H1 (cell line): ENCODE measurements at regions not wholly inside any gene's neighbourhood (a gene's known extent, or its start where the extent isn't known, plus 50 kb on each side); places are given as distances from the start of the nearest gene placed in this dataset.

Experiments
- CTCF ChIA-PET: fragments of 300-600 bp; sonication (Branson Sonifier 250); formaldehyde crosslinking; loops from one replicate; lab custom pipeline; 2021; ENCODE audit not compliant: partially characterized antibody; lab: Charles Lee
- POLR2A ChIA-PET: fragments of 300-600 bp; sonication (Branson Sonifier 250); formaldehyde crosslinking; loops from one replicate; lab custom pipeline; 2021; ENCODE audit warnings: inconsistent platforms; ENCODE audit not compliant: partially characterized antibody; lab: Charles Lee
- DNase-seq, 2 experiments: peaks; one replicate each; pipeline versions ENCODE4 v3.0.0 to v3.0.0-alpha.2; 2010 to 2022; ENCODE audit warnings: low spot score in 2 of 2, low read depth in 1 of 2, mixed read lengths in 1 of 2
- FAIRE-seq: peaks from 2 replicates; lab custom pipeline; 2011; peaks lifted over from hg19 to GRCh38; lab: Jason Lieb, UNC
- H2AFZ ChIP-seq: 2 replicates; pipeline ENCODE4 v1.8.1; 2012; ENCODE audit warnings: low read length, inconsistent platforms
- H2AK5ac ChIP-seq: 2 replicates; pipeline ENCODE4 v1.6.1; 2013; ENCODE audit warnings: low read depth, low read length
- H2BK120ac ChIP-seq: replicated peaks from 2 replicates; pipeline ENCODE3; 2013; ENCODE audit warnings: low read depth, low read length, inconsistent platforms
- H2BK12ac ChIP-seq: 2 replicates; pipeline ENCODE4 v1.6.1; 2013; ENCODE audit warnings: low read depth, low read length
- H2BK15ac ChIP-seq: 2 replicates; pipeline ENCODE4 v1.6.1; 2013; ENCODE audit warnings: low read length
- H2BK20ac ChIP-seq: 2 replicates; pipeline ENCODE4 v1.6.1; 2013; ENCODE audit warnings: low read length
- H2BK5ac ChIP-seq: 2 replicates; pipeline ENCODE4 v1.6.1; 2013; ENCODE audit warnings: low read depth, low read length
- H3K14ac ChIP-seq: 2 replicates; pipeline ENCODE4 v1.6.1; 2013; ENCODE audit warnings: inconsistent platforms; ENCODE audit not compliant: insufficient read length
- H3K18ac ChIP-seq: 2 replicates; pipeline ENCODE4 v1.6.1; 2013; ENCODE audit warnings: low read length; ENCODE audit errors: extremely low read depth
- H3K23ac ChIP-seq: 2 replicates; pipeline ENCODE4 v1.6.1; 2013; ENCODE audit warnings: inconsistent platforms; ENCODE audit not compliant: insufficient read length
- H3K23me2 ChIP-seq: 2 replicates; pipeline ENCODE4 v1.6.1; 2013; ENCODE audit warnings: low read depth, low read length
- H3K27ac ChIP-seq: 2 replicates; pipeline ENCODE4 v1.6.1; 2011; ENCODE audit warnings: low read depth, low read length, inconsistent platforms
- H3K27me3 ChIP-seq, 4 experiments: replicated peaks in 1 of 4; 1 replicate in 1 of 4; 2 replicates in 3 of 4; pipeline versions ENCODE4 v1.6.1 to v1.8.1; 2011 to 2013; ENCODE audit warnings: low read length in 3 of 4, mild to moderate bottlenecking in 3 of 4, inconsistent platforms in 2 of 4, mixed read lengths in 2 of 4, moderate library complexity in 1 of 4; ENCODE audit not compliant: control insufficient read depth in 3 of 4, insufficient read depth in 3 of 4; ENCODE audit errors: extremely low read depth in 1 of 4
- H3K36me3 ChIP-seq, 4 experiments: 2 replicates each; pipeline versions ENCODE4 v1.6.1 to v1.8.1; 2011 to 2013; ENCODE audit warnings: mild to moderate bottlenecking in 4 of 4, low read length in 3 of 4, moderate library complexity in 2 of 4, control low read depth in 1 of 4, inconsistent platforms in 1 of 4; ENCODE audit not compliant: insufficient read depth in 4 of 4, control insufficient read depth in 2 of 4
- H3K4ac ChIP-seq: replicated peaks from 2 replicates; pipeline ENCODE3; 2013; ENCODE audit warnings: low read length, low read depth, mixed read lengths, inconsistent platforms; ENCODE audit not compliant: insufficient read length
- H3K4me1 ChIP-seq, 4 experiments: replicated peaks in 1 of 4; 1 replicate in 1 of 4; 2 replicates in 3 of 4; pipeline versions ENCODE4 v1.6.1 to v1.8.1; 2011 to 2013; ENCODE audit warnings: low read length in 3 of 4, inconsistent platforms in 2 of 4, mixed read lengths in 1 of 4; ENCODE audit not compliant: insufficient read depth in 4 of 4, control insufficient read depth in 3 of 4
- H3K4me2 ChIP-seq, 2 experiments: 2 replicates each; pipeline versions ENCODE4 v1.6.1 to v1.8.1; 2011 to 2013; ENCODE audit warnings: low read depth in 2 of 2, low read length in 2 of 2, control low read depth in 1 of 2, inconsistent platforms in 1 of 2, mild to moderate bottlenecking in 1 of 2; ENCODE audit not compliant: insufficient read depth in 1 of 2
- H3K4me3 ChIP-seq, 4 experiments: fragments of 200-600, 300-600 bp in 1 of 4; sonication (generic), shearing (Covaris generic), sonication (Bioruptor Twin) in 1 of 4; 2 replicates each; pipeline versions ENCODE4 v1.5.1 to v1.8.1; 2011 to 2016; ENCODE audit warnings: low read length in 4 of 4, low read depth in 3 of 4, control low read depth in 2 of 4, inconsistent platforms in 2 of 4, mild to moderate bottlenecking in 2 of 4, mixed read lengths in 1 of 4, moderate library complexity in 1 of 4; ENCODE audit not compliant: insufficient read depth in 2 of 4; ENCODE audit errors: extremely low read depth in 1 of 4
- H3K56ac ChIP-seq: replicated peaks from 2 replicates; pipeline ENCODE3; 2013; ENCODE audit warnings: low read depth, mild to moderate bottlenecking, mixed read lengths, low read length, inconsistent platforms; ENCODE audit not compliant: insufficient read length
- H3K79me1 ChIP-seq: 2 replicates; pipeline ENCODE4 v1.6.1; 2013; ENCODE audit warnings: low read depth, low read length, control low read depth
- H3K79me2 ChIP-seq, 2 experiments: 2 replicates each; pipeline versions ENCODE4 v1.6.1 to v1.8.1; 2012 to 2013; ENCODE audit warnings: low read length in 2 of 2, mild to moderate bottlenecking in 2 of 2, inconsistent platforms in 1 of 2; ENCODE audit not compliant: insufficient read depth in 2 of 2, control insufficient read depth in 1 of 2
- H3K9ac ChIP-seq, 4 experiments: replicated peaks in 1 of 4; 1 replicate in 1 of 4; 2 replicates in 3 of 4; pipeline versions ENCODE4 v1.6.1 to v1.8.1; 2011 to 2013; ENCODE audit warnings: low read depth in 3 of 4, low read length in 3 of 4, control low read depth in 2 of 4, mild to moderate bottlenecking in 2 of 4, moderate library complexity in 2 of 4, inconsistent platforms in 1 of 4; ENCODE audit errors: extremely low read depth in 1 of 4
- H3K9me3 ChIP-seq, 2 experiments: 2 replicates each; pipeline versions ENCODE4 v1.6.1 to v1.8.1; 2012 to 2013; ENCODE audit warnings: mild to moderate bottlenecking in 2 of 2, moderate library complexity in 2 of 2, control low read depth in 1 of 2, inconsistent platforms in 1 of 2, low read depth in 1 of 2, low read length in 1 of 2, mixed read lengths in 1 of 2; ENCODE audit not compliant: insufficient read depth in 2 of 2
- H4K20me1 ChIP-seq, 2 experiments: replicated peaks in 1 of 2; 2 replicates each; pipeline versions ENCODE3 to v1.8.1; 2011 to 2013; ENCODE audit warnings: inconsistent platforms in 2 of 2, low read length in 2 of 2, mild to moderate bottlenecking in 1 of 2; ENCODE audit not compliant: insufficient read depth in 2 of 2, control insufficient read depth in 1 of 2
- H4K5ac ChIP-seq: 2 replicates; pipeline ENCODE4 v1.6.1; 2013; ENCODE audit warnings: low read length, low read depth, mixed read lengths, inconsistent platforms; ENCODE audit not compliant: insufficient read length
- H4K8ac ChIP-seq: 2 replicates; pipeline ENCODE4 v1.8.0; 2013; ENCODE audit warnings: mild to moderate bottlenecking, moderate library complexity, low read length, inconsistent platforms; ENCODE audit not compliant: insufficient read depth; ENCODE audit errors: extremely low read depth
- H4K91ac ChIP-seq: replicated peaks from 2 replicates; pipeline ENCODE3; 2013; ENCODE audit warnings: low read length, mixed read lengths, inconsistent platforms; ENCODE audit not compliant: insufficient read length
- ATF3 ChIP-seq: IDR thresholded peaks from 2 replicates; pipeline ENCODE4 v1.6.1; 2011; ENCODE audit warnings: low read depth, mild to moderate bottlenecking, low read length; ENCODE audit not compliant: insufficient read depth
- BRCA1 ChIP-seq: IDR thresholded peaks from 2 replicates; pipeline ENCODE4 v1.6.1; 2012; ENCODE audit warnings: low read depth, low read length, improper control_type of control experiment
- CREB1 ChIP-seq: IDR thresholded peaks from 2 replicates; pipeline ENCODE4 v1.6.1; 2012; ENCODE audit warnings: inconsistent platforms
- EP300 ChIP-seq, 2 experiments: IDR thresholded peaks; 1 replicate in 1 of 2; 2 replicates in 1 of 2; pipeline ENCODE4 v1.6.1; 2011 to 2012; ENCODE audit warnings: low read depth in 2 of 2, low read length in 2 of 2, mild to moderate bottlenecking in 2 of 2, borderline replicate concordance in 1 of 2, inconsistent platforms in 1 of 2, moderate library complexity in 1 of 2
- FOSL1 ChIP-seq: IDR thresholded peaks from 2 replicates; pipeline ENCODE4 v1.6.1; 2011; ENCODE audit warnings: mild to moderate bottlenecking, low read depth, low read length, moderate library complexity; ENCODE audit not compliant: insufficient read depth
- NRF1 ChIP-seq: IDR thresholded peaks from 2 replicates; pipeline ENCODE4 v1.6.1; 2011; ENCODE audit warnings: mild to moderate bottlenecking, low read depth, low read length, improper control_type of control experiment
- POLR2AphosphoS5 ChIP-seq: IDR thresholded peaks from 2 replicates; pipeline ENCODE4 v1.6.1; 2011; ENCODE audit warnings: low read depth, low read length
- RFX5 ChIP-seq: IDR thresholded peaks from 2 replicates; pipeline ENCODE4 v1.6.1; 2011; ENCODE audit warnings: low read depth, low read length, improper control_type of control experiment, borderline replicate concordance
- RNF2 ChIP-seq: fragments of 200-900, 300-1000 bp; sonication (generic); IDR thresholded peaks from 2 replicates; pipeline ENCODE4 v1.7.1; 2016; ENCODE audit warnings: borderline replicate concordance, low read depth, mild to moderate bottlenecking, antibody characterized with exemption, low read length; ENCODE audit not compliant: poor library complexity, severe bottlenecking; ENCODE audit errors: missing control alignments
- SIX5 ChIP-seq: IDR thresholded peaks from 2 replicates; pipeline ENCODE4 v1.6.1; 2011; ENCODE audit warnings: mild to moderate bottlenecking, low read depth, low read length
- SP2 ChIP-seq: IDR thresholded peaks from 2 replicates; pipeline ENCODE4 v1.6.1; 2012; ENCODE audit warnings: mild to moderate bottlenecking, low read length, inconsistent platforms
- SP4 ChIP-seq: IDR thresholded peaks from 2 replicates; pipeline ENCODE4 v1.6.1; 2012; ENCODE audit warnings: low read length, inconsistent platforms
- SRF ChIP-seq: IDR thresholded peaks from 2 replicates; pipeline ENCODE4 v1.6.1; 2011; ENCODE audit warnings: mild to moderate bottlenecking, low read depth, low read length, moderate library complexity
- WGBS, 2 experiments: shearing (Covaris generic) in 1 of 2; methylation state at CpG; one replicate each; pipeline versions ENCODE4 v1.1.6 to v1.1.7; 2013 to 2015; ENCODE audit warnings: low lambda C conversion rate in 2 of 2, mixed read lengths in 2 of 2, inconsistent platforms in 1 of 2, low coverage in 1 of 2, missing lambda C conversion rate in 1 of 2; ENCODE audit not compliant: insufficient replicate concordance in 2 of 2, insufficient coverage in 1 of 2, insufficient read length in 1 of 2; ENCODE audit errors: extremely low coverage in 1 of 2, missing lambda C conversion rate in 1 of 2; 5-methylcytosine and 5-hydroxymethylcytosine counted together
- TF ChIP-seq, protein P1 (sequence below): IDR thresholded peaks from 2 replicates; pipeline ENCODE4 v1.6.1; 2012; ENCODE audit warnings: inconsistent platforms

GRCh38 chr4:121534187-121534586 is 153.4 kb upstream of the QRFPR start:
- Histone ChIP-seq H2BK15ac (no peak overlapping the region), H2BK5ac (no peak overlapping the region), H3K79me2 (no peaks in the 10 kb centered on the region), H3K23ac (no peak overlapping the region), H3K9me3 (no peaks in the 10 kb centered on the region), H2AK5ac (no peak overlapping the region), H3K36me3 (no peaks in the 10 kb centered on the region), H4K5ac (no peak overlapping the region), H3K4me1 (no peaks in the 10 kb centered on the region), H4K8ac (no peak overlapping the region), H2BK20ac (no peak overlapping the region), H3K56ac (no peak overlapping the region), H4K91ac (no peak overlapping the region), H3K18ac (no peak overlapping the region), H2AFZ (no peak overlapping the region), H3K14ac (no peak overlapping the region), H3K27ac (no peak overlapping the region), H3K23me2 (no peaks in the 10 kb centered on the region), H4K20me1 (no peaks in the 10 kb centered on the region), H3K79me1 (no peaks in the 10 kb centered on the region), H3K4me3 (no peak overlapping the region), H2BK120ac (no peak overlapping the region), H2BK12ac (no peak overlapping the region), H3K9ac (no peak overlapping the region), H3K4me2 (no peak overlapping the region), H3K27me3 (no peaks in the 10 kb centered on the region), H3K4ac (no peak overlapping the region)
- ChIA-PET POLR2A (no interaction called here), CTCF (interaction anchor here (0.6 to 1.6 kb wide), 5 partner anchors 20 to 122 kb away, joined by 3 to 7 read pairs (median 4); no protein-coding TSS in a partner anchor)
- DNase-seq = no peak
- no peak for FAIRE-seq
- 87% methylated on average over 2 of the region's 2 CpGs; no CpG with 5 or more reads in 1 of the 2 experiments for WGBS, 2 experiments
- no peak for TF ChIP-seq NRF1
- TF ChIP-seq FOSL1 = no peak
- TF ChIP-seq SIX5 = no peak
- TF ChIP-seq RNF2 = no peak
- TF ChIP-seq, protein P1, sequence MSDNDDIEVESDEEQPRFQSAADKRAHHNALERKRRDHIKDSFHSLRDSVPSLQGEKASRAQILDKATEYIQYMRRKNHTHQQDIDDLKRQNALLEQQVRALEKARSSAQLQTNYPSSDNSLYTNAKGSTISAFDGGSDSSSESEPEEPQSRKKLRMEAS = no peak
- TF ChIP-seq EP300 (IDR thresholded peaks at IDR 0.05; ENCODE audit: borderline replicate concordance in 1 of 2, low read depth in 2 of 2, low read length in 2 of 2) = no peak
- TF ChIP-seq POLR2AphosphoS5 = no peak
- TF ChIP-seq BRCA1 = no peak
- TF ChIP-seq SP2 = no peak
- no peak for TF ChIP-seq SP4
- no peak for TF ChIP-seq RFX5
- TF ChIP-seq SRF = no peak
- TF ChIP-seq CREB1 = no peak
- no peak for TF ChIP-seq ATF3
